ENCODE measurements at regions not wholly inside any gene's neighbourhood (a gene's known extent, or its start where the extent isn't known, plus 50 kb on each side); places are given as distances from the start of the nearest gene placed in this dataset.
"Not testable (repeated sequence)": the region's sequence is repeated elsewhere in the genome, so short reads cannot be mapped to it uniquely, and the experiment has no call there.

DNA sequence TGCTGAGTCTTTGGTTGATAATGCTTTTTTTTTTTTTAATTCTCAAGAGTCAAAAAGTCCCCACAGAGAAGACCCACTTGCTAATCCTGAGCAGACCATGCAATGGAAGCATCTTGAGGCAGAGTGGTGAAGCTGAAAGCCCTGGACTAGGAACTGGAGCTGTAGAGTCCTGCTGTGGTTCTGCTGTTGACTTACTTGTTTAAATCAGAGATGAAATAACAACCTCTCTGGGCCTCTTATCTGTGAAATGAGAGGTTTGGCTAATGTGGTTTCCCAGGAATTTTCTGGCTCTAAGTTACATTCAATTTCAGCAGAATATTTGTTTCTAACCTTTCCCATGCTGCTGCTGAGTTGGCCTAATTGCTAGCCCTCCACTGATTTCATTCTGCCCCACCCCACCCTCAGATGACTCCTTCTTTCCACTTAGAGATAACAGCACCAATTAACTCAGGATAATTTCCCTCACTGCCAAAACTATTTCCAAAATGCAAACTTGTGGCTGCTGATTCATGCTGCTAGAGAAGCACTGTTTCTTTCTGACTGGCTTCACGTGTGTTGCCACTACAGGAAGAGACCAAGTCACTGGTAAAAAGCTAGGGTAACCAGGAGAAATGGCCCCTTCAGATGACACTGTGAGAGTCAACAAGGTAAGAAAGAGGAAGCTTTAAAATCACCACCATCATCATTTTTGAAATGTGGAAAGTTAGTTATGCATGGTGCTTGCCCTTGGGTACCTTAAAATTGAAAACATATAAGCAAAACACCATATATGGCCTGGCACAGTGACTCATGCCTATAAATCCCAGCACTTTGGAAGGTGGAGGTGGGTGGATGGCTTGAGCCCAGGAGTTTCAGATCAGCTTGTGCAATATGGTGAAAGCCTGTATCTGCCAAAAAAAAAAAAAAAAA lies 326.4 kb downstream of the DCHS2 start:
- no peak for DNase-seq (ENCODE audit: low spot score)

DNA sequence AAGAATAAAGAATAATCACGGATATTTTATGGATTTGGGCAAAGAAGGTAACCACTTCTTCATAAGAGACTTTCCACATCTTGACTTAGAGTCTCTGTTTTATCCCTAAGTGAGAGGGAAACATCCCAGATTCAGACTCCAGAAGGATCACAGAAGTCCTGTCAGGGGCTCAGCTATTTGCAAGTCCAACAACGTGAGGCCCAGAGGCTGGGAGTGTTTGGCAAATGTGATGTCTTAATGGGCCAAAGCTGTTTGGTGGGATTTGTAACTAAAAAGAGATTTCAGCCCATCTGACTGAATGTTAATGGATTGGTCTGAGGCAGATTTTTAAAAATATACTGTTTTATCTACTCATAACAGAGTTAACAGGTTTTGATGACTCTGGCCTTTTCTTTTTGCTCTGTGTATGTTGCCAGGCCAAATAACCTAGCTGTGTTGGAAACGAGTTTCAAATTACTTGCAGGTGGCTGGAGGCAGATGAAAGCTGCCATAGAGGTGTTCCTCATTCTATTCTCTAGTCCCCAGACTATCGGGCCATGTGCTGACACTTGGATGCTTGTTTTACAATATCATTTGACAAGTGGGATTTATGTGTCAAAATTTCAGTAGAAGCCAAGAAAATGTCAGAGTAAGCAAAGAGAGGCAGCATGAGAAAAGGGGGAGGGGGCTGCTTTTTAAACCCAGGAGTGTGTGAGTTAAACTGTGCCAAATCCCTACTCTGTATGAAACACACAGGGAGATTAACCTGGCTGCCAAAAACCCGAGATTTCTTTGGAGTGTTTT lies 330.9 kb downstream of the DCHS2 start:
- DNase-seq (ENCODE audit: low spot score): no peak

DNA sequence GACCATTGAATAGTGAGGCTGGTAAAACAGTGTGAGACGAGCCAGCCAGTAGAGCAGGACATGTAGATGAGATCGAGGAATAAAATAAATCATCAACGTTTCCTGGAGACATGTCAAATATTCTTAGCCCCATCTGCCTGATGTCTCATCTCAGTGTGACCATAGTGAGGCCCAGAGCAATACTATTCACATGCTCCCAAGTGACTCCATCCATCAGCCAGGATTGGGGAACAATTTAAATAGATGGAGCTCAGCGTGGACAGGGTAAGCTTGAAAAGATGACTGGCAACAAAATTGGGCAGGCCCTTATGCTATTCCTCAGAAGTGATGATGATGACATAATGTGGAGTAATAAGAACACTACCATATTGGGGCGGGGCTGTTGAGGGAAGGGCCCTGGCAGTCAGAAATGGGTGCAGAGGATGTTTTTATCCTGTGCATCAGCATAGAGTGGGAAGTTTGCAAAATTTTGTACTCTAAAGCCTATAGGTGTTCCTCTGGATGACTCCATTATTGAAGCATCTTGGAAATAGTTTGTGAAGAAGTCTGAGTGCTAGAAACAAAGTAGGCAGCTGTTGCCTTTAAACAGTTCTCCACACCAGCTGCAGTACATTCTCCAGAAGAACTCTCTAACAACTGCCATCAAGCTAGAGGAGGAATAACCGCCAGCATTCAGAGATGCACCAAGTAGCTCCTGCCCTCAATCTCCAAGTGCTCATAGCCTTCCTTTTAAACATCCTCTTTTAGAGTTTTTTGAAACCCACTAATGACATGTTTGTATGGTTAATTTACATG lies 333.0 kb downstream of the DCHS2 start:
- DNase-seq (ENCODE audit: low spot score): no peak

DNA sequence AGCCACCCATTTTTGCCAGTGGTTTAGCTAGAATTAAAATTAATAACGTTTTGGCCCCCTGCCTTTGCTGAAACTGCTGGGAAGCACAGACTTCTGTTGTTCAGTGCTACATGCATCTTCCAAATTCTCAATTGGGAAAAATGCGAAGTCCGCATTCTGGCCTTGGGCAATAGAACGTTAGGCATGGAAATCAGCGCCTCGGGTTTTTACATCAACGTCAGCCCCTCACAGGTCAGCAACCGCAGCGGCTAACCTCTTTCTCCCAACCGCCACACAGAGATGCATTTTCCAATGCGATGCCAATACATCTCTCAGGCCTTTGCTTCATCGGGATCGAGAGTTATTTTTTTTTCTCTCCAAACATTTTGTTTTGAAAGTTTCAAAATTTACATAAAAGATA lies 339.1 kb downstream of the DCHS2 start:
- DNase-seq (ENCODE audit: low spot score): no peak

DNA sequence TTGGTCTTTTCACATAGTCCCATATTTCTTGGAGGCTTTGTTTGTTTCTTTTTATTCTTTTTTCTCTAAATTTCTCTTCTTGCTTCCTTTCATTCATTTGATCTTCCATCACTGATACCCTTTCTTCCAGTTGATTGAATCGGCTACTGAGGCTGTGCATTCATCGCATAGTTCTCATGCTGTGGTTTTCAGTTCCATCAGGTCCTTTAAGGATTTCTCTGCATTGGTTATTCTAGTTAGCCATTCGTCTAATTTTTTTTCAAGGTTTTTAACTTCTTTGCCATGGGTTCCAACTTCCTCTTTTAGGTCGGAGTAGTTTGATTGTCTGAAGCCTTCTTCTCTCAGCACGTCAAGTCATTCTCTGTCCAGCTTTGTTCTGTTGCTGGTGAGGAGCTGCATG lies 342.4 kb downstream of the DCHS2 start:
- not testable (repeated sequence) for DNase-seq (ENCODE audit: low spot score)

DNA sequence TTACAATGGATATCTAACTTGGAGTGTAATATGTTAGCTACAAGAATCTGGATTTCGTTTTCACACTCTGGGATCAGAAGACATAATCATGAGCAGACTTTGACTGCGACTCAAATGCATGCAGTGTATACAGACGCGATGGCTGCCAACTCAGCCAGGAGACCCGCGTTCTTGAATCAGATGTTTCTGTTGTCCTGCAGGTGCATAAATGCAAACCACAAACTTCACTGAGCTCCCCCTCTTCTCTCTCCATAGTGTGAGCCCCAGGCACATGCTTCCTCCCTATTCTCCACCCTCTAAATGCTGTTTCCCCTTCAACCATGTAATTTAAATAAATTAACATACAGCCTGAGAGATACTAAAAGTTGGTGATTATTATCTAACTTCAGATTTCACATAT lies 347.9 kb downstream of the DCHS2 start:
- DNase-seq (ENCODE audit: low spot score): no peak

DNA sequence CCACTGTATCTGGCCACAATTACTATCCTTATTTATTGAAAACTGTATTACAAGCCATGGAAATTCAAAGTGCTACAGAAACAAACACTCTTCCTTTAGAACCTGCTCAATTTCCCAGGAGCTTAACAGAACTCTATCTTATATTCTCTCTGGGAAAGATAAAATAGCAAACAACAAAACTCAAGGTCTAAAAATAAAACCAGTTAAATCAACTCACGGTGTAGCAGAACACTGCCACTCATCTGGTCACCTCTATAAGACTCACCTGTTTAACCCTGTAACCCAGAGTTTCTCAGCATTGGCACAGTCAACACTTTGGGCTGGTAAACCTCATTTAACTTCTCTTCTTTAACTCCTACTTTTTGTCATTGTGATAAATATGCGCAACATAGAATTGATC lies 348.9 kb downstream of the DCHS2 start:
- DNase-seq (ENCODE audit: low spot score): no peak

DNA sequence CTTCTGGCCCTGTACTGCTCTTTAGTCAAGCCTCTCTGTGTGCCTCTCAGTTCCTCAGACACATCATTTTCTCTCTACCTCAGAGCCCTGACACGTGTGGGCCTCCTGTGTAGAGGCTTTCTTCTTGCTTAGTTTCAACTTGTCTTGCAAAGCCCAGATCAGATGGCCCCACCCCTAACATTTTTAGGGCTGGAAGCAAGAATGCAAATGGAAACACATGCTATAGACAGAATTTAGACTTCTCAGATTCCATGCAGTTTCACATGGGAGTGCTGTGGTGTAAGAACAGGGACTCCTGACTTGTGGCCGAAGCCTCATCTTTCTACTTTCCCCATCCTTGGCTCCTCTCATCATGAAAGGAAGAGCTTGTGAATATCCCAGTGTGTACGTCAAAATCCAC lies 350.7 kb downstream of the DCHS2 start:
- no peak for DNase-seq (ENCODE audit: low spot score)

DNA sequence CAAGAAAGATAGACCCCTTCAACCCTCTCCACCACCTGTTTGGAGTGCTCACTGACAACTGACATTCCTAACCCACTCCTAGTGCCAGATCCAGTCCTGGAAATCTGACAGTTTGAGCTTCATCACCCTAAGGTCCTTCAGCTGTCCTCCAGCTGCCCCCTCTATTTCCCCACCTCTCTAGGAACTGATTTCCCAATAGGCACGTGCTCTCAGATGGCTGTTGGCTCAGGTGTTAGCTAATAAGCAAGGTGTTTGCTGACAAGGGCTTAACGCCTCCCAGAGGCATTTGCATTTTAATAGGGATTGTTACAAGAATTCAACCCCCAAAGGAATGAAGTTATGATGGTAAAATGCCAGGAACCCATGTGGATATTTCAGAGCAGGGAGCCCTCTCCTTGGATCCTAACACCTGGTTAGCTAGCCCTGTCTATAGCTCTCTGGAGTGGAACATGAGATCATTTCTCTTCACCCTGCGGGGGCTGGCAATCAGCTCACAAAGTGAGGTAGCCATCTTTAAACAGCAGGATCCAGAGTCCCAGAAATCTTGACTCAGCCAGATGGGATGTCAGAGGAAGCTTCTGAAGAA lies 348.5 kb upstream of the SFRP2 start:
- DNase-seq (ENCODE audit: low spot score): no peak

DNA sequence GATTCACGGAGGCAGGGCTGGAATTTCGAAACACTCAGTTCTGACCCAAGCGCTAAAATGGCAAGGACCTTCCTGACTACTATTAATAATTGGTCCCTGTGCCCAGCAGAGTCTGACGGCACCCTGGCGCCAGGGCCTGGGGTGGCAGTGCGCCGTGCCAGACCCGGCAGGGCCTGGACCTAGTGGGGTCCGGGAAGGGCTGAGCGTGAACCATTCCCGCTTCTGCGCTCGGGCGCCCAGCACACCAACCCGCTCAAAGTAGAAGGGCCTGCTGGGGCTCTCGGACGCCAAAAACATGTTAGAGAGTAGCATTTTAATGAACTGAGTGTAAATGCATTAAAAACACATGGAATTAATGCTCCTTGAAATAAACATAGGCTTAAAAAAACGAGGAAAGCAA lies 346.7 kb upstream of the SFRP2 start:
- no peak for DNase-seq (ENCODE audit: low spot score)

DNA sequence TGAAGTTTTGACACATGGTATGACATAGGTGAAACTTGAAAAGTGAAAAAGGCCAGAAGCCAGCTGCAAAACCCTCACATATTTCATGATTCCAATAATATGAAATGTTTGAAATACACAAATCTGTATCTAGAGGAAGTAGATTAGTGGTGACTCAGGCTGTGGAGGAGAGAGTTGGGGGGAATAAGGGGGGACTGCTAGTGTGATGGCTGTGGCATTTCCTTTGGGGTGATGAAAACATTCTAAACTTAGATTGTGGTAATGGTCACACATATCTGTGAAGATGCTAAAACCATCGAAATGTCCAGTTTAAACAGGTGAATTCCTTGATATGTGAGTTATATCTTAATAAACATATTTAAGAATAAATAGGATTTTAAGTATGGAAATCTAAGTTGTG lies 343.5 kb upstream of the SFRP2 start:
- no peak for DNase-seq (ENCODE audit: low spot score)

DNA sequence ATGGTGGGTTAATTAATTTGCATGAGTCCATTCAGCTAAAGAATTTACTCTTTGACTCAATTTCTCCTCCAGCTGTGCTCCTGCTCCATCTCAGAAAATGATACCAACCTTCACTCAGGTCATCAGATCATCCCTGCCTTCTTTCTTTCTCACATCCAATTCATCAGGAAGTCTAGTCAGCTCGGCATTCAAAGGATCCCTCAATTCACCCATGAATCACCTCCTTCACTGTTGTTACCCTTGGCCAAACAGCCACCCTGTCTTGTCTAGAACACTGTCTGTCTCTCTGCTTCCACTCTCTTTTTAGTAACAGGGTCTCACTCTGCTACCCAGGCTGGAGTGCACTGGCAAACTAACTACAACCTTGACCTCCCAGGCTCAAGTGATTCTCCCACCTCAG lies 337.4 kb upstream of the SFRP2 start:
- DNase-seq (ENCODE audit: low spot score): no peak

DNA sequence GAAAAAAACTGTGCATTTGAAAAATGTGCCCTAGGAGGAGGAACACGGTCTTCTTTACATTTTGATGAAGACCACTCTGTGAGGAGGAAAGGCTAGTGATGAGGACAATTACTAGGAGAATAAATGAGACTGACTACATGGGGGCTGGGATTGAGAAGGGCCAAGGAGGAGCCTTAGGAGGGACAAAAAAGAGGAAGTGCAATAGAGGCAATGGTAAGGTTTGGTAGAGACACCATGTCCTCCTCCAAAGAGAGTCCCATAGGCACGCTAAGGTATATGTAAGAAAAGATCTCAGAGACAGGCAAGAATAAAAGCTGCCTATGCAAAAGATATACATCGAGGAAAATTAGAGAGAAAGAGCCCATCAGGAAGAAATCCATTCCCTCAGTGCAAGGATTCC lies 336.5 kb upstream of the SFRP2 start:
- DNase-seq (ENCODE audit: low spot score): no peak

DNA sequence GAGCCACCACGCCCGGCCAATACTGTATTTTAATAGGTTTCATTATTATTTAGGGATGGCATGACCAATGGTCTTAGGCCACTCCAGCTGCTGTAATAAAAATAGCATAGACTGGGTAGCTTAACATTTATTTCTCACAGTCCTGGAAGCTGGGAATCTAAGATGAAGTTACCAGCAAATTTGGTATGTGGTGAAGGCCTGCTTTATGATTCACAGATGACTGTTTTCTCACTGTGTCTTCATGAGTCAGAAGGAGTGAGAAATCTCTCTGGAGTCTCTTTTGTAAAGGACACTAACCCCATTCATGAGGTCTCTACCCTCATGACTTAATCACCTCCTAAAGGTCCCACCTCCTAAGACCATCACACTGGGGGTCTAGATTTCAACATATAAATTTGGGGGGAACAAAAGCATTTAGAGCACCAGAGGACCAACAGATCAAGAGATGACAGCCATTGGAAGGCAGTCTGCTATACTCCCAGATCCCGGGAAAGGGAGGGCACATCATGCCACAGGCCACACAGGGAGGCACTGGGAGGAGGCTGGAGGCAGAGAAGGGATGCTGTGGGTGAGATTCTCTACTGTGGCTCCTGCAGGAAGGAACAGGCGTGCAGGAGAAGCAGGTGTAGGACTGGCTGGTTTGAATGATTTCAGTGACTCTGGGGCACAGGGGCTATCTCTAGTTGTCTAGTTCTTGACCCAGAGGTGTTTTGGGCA lies 335.8 kb upstream of the SFRP2 start:
- DNase-seq (ENCODE audit: low spot score): no peak

DNA sequence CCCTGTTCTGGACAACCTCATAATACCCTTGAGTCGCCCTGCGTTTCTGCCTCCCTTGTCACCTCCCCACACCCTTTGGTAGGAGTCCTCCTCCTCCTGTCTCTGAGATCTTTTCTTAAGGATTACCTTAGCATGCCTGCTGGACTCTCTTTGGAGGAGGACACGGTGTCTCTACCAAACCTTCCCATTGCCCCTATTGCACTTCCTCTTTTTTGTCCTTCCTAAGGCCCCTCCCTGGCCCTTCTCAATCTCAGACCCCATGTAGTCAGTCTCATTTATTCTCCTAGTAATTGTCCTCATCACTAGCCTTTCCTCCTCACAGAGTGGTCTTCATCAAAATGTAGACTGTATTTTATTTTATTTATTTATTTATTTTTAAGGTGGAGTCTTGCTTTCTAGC lies 335.0 kb upstream of the SFRP2 start:
- no peak for DNase-seq (ENCODE audit: low spot score)

DNA sequence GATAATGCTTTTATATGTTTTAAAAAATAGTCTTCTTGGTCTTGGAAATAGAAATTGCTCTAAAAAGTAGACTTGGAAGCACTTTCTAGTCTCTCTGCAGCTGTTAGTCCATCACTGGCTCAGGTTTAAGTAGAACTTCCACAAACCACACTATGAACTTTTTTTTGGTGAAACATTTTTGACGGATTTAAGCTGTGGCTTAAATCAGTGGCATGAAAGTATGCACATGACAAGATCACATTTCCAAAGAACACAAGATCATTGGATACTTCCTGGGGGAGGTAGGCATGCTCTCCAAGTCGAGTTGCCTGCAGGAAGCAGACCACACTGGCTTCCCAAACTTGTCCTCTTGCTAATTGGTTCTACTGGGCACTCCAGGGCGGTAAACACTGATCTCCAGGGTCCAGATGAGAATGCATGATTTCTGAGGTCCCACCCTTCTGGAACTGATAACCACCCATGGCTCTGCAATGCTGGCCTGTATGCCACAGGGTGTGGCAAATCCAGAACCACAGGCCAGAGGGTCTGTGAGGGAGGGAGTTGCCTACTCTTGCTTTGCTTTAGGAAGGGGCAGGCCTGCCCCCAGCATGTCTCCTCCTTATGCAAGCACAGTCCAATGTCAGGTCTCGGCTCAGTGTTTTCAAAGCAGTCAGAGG lies 331.9 kb upstream of the SFRP2 start:
- DNase-seq (ENCODE audit: low spot score): no peak

DNA sequence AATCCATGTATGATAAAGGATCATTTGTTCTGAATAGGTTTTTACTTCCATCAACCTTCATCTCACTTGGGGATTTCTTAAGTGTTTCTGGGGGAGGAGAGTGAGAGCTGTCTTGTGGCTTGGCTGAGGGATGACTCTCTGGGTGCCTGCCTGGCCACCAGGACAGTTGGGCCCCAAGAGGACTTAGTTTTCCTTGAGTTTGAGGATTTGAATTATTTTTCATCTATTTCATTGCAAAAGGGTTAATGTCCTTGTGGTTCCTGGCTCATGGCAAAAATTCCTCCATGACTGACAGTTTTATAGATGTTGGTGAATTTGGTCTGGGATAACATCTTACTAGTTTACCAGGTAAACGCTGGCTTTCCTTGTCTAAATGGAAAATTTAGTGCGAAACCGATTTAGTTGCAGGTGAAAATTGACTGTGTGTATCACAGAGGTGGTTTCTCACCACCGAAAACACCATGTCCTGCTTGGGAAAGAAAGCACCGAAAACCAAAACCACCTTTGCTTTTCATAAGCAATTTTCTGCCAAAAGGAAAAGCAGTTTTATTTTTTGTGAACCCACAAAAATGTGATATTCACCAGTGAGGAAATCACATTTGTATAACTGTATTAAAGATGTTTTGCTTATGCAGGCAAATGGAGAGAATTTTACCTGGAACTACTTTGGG lies 331.3 kb upstream of the SFRP2 start:
- no peak for DNase-seq (ENCODE audit: low spot score)

DNA sequence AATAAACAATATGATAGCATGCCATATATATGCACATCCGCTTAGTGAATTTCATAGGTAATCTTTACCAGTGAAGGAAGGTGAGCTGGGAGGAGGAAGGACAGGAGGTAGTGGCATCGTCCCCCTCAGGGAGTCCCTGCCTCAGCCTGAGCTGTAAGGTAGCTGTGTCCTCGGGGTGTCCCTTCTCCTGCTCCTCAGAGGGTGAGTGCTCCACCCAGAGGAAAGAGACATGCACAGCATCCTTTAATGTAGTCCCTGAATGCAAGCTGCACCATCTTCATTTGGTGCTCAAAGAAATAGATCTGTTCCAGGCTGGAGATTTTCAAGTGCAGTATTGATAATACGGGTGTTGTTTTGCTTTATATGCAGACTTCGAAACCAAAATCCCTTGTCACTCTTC lies 330.4 kb upstream of the SFRP2 start:
- DNase-seq (ENCODE audit: low spot score): no peak

DNA sequence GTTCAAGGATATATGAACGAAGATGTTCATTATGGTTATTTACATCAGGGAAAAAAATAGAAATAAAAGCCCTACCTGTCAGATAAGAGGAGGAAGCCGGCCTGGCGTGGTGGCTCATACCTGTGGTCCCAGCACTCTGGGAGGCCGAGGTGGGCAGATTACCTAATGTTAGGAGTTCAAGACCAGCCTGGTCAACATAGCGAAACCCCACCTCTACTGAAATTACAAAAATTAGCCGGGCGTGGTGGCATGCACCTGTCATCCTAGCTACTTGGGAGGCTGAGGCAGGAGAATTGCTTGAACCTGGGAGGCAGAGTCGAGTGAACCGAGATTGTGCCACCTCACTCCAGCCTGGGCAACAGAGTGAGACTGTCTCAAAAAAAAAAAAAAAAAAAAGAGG lies 328.8 kb upstream of the SFRP2 start:
- DNase-seq (ENCODE audit: low spot score): not testable (repeated sequence)

DNA sequence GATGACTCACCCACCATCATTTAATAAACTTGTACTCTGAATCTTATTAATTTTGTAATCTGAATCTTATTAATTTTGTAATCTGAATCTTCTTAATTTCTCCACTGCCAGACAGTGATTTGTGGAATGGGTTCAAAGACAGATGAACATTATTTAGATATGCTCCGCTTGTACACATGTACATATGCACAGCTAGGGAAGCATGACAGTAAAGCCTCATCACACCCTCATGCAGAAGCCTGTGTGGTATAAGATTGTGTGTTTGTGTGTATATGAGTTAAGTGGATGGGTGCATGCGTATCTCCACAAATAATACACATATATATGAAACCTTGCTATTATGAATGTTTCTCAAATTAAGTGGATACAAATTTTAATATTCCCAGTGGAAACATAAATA lies 318.5 kb upstream of the SFRP2 start:
- no peak for DNase-seq (ENCODE audit: low spot score)
